Prostate gland (tissue), 1 donor: ENCODE measurements at regions not wholly inside any gene's neighbourhood (a gene's known extent, or its start where the extent isn't known, plus 50 kb on each side); places are given as distances from the start of the nearest gene placed in this dataset.

Source experiments
- POLR2A ChIP-seq: fragments of 450-650 bp; IDR thresholded peaks from one replicate; pipeline ENCODE4 v1.6.1; 2016; ENCODE audit warnings: antibody characterized with exemption, mild to moderate bottlenecking
- POLR2AphosphoS5 ChIP-seq: sonication (generic); formaldehyde crosslinking; IDR thresholded peaks from one replicate; pipeline ENCODE4 v1.6.1; 2017; ENCODE audit warnings: antibody characterized with exemption

DNA sequence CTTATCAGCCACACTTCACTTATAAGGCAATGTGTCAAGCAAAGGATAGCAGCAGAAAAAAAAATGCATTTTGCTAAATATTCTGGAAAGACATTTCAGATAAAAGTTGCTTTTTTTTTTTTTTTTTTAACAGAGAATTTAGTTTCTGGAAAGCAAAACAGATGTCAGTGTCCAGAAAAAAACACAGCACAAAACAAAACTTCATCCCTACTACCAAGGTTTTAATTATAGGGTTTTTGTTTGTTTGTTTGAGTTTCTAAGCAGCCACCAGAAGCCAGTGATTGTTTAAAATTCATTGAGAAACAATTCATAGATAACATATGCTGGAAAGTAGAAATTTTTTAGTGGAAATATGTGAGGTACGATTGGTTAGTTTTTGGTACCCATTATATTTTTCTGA, 1202.7 kb downstream of the OTOL1 start:
- TF ChIP-seq POLR2AphosphoS5: no peak
- TF ChIP-seq POLR2A: no peak
